MCF 10A (cell line): ENCODE measurements at regions not wholly inside any gene's neighbourhood (a gene's known extent, or its start where the extent isn't known, plus 50 kb on each side); places are given as distances from the start of the nearest gene placed in this dataset.
"Not testable (repeated sequence)": the region's sequence is repeated elsewhere in the genome, so short reads cannot be mapped to it uniquely, and the experiment has no call there.

Experiments used
- BruUV-seq: library from RNA; stranded (reverse); fragments of 400-500 nt; replicated peaks from 2 replicates; lab custom pipeline; 2021; lab: Mats Ljungman, UMichigan
- CTCF ChIA-PET: fragments of 300-600 bp; sonication (Branson Sonifier 250); formaldehyde crosslinking; extraction: SDS; loops from one replicate; lab custom pipeline; 2021; ENCODE audit warnings: antibody characterized with exemption, inconsistent platforms; lab: Yijun Ruan, JAX
- POLR2A ChIA-PET: fragments of 300-600, 350-650 bp; sonication (Branson Sonifier 250); formaldehyde crosslinking; extraction: SDS; loops from one replicate; lab custom pipeline; 2020; ENCODE audit warnings: antibody characterized with exemption, inconsistent platforms; lab: Yijun Ruan, JAX
- DNase-seq: peaks from one replicate; pipeline ENCODE4 v3.0.0-alpha.2; 2018; ENCODE audit not compliant: unreplicated experiment
- H3K27ac Mint-ChIP-seq: one replicate; pipeline ENCODE4 v1.8.0; 2022; ENCODE audit warnings: mild to moderate bottlenecking, low read depth, mixed read lengths; ENCODE audit not compliant: unreplicated experiment
- H3K27me3 Mint-ChIP-seq: one replicate; pipeline ENCODE4 v1.8.0; 2022; ENCODE audit warnings: mixed read lengths; ENCODE audit not compliant: insufficient read depth, unreplicated experiment
- H3K36me3 Mint-ChIP-seq: one replicate; pipeline ENCODE4 v1.8.0; 2022; ENCODE audit warnings: mild to moderate bottlenecking, moderate library complexity, mixed read lengths; ENCODE audit not compliant: insufficient read depth, unreplicated experiment
- H3K4me1 Mint-ChIP-seq: one replicate; pipeline ENCODE4 v1.8.0; 2022; ENCODE audit warnings: mixed read lengths; ENCODE audit not compliant: insufficient read depth, unreplicated experiment
- H3K4me3 Mint-ChIP-seq: one replicate; pipeline ENCODE4 v1.8.0; 2022; ENCODE audit warnings: mild to moderate bottlenecking, moderate library complexity, mixed read lengths; ENCODE audit not compliant: unreplicated experiment
- H3K9me3 Mint-ChIP-seq: one replicate; pipeline ENCODE4 v1.8.0; 2022; ENCODE audit warnings: mixed read lengths; ENCODE audit not compliant: unreplicated experiment
- CTCF ChIP-seq: fragments of 200-600 bp; IDR thresholded peaks from one replicate; pipeline ENCODE4 v1.8.0; 2022; ENCODE audit warnings: antibody characterized with exemption, mild to moderate bottlenecking; ENCODE audit not compliant: unreplicated experiment
- intact Hi-C: fragments of 100-400 bp; cut with micrococcal nuclease; formaldehyde crosslinking; loops from 2 replicates; pipeline ENCODE4 v1.14.1; 2022

- POLR2A ChIA-PET, result no interaction called here
- Mint-ChIP-seq H3K36me3 (no peaks in the 10 kb centered on the region), H3K27me3 (no peaks in the 10 kb centered on the region), H3K4me3 (no peak overlapping the region), H3K4me1 (no peaks in the 10 kb centered on the region), H3K27ac (no peak overlapping the region), H3K9me3 (peaks cover 7% of the 10 kb centered on the region)
- BruUV-seq, result no TSS peak
- CTCF ChIA-PET, result interaction anchor here (0.9 to 1.3 kb wide), 3 partner anchors 39 to 416 kb away, joined by 3 to 5 read pairs (median 3); no protein-coding TSS in a partner anchor
- no peak for DNase-seq
- no peak for TF ChIP-seq CTCF
- intact Hi-C loops, result loop anchor here (10.0 kb wide), 1 partner anchor 519 kb away; no protein-coding TSS in a partner anchor
These were observed 406.1 kb upstream of the ONECUT1 start for GRCh38 chr15:53196242-53196641.

GRCh38 chr15:53193149-53193548 is 403.0 kb upstream of the ONECUT1 start:
- Mint-ChIP-seq H3K27me3 (no peaks in the 10 kb centered on the region), H3K9me3 (peaks cover 7% of the 10 kb centered on the region), H3K4me3 (no peak overlapping the region), H3K27ac (no peak overlapping the region), H3K4me1 (no peaks in the 10 kb centered on the region), H3K36me3 (no peaks in the 10 kb centered on the region)
- ChIA-PET POLR2A (interaction anchor here (0.7 kb wide), 1 partner anchor 135 kb away, joined by 4 read pairs; no protein-coding TSS in a partner anchor), CTCF (no interaction called here)
- intact Hi-C loops, result loop anchor here (10.0 kb wide), 1 partner anchor 522 kb away; no protein-coding TSS in a partner anchor
- BruUV-seq, result no TSS peak
- DNase-seq, result peak; percentile 27
- TF ChIP-seq CTCF, result no peak

GRCh38 chr15:53189860-53190259 is 399.7 kb upstream of the ONECUT1 start:
- no peak for TF ChIP-seq CTCF
- H3K4me1 Mint-ChIP-seq, result no peaks in the 10 kb centered on the region
- no peak overlapping the region for H3K4me3 Mint-ChIP-seq
- ChIA-PET POLR2A (no interaction called here), CTCF (no interaction called here)
- intact Hi-C loops, result loop anchor here (10.0 kb wide), 1 partner anchor 525 kb away; no protein-coding TSS in a partner anchor
- no peaks in the 10 kb centered on the region for H3K36me3 Mint-ChIP-seq
- BruUV-seq, result no TSS peak
- H3K27ac Mint-ChIP-seq, result no peak overlapping the region
- H3K27me3 Mint-ChIP-seq, result no peaks in the 10 kb centered on the region
- no peak for DNase-seq
- peaks cover 14% of the 10 kb centered on the region for H3K9me3 Mint-ChIP-seq

GRCh38 chr15:53183449-53183848 is 393.3 kb upstream of the ONECUT1 start:
- BruUV-seq, POLR2A ChIA-PET, H3K27ac Mint-ChIP-seq, H3K4me3 Mint-ChIP-seq, H3K27me3 Mint-ChIP-seq, intact Hi-C loops, H3K36me3 Mint-ChIP-seq, H3K4me1 Mint-ChIP-seq, CTCF ChIA-PET, DNase-seq: not testable (repeated sequence)
- H3K9me3 Mint-ChIP-seq, result peaks cover 22% of the 10 kb centered on the region
